ENCODE measurements at regions not wholly inside any gene's neighbourhood (a gene's known extent, or its start where the extent isn't known, plus 50 kb on each side); places are given as distances from the start of the nearest gene placed in this dataset.

- ATAC-seq (no peak), DNase-seq (no peak), FAIRE-seq (no peak)
- no peak overlapping the region for H3K4me3 ChIP-seq
- intact Hi-C loops (cut with DNase I): no loop called here
- WGBS, 2 donors: 78 to 80% methylated on average over 4 of the region's 4 CpGs
- H3K4me1 ChIP-seq: no peaks in the 10 kb centered on the region
- no peaks in the 10 kb centered on the region for H3K36me3 ChIP-seq
- TF ChIP-seq CTCF (IDR thresholded peaks at IDR 0.05): no peak
- peaks cover 0 to 6% (median 0%) of the 10 kb centered on the region in 4 donors for H3K27me3 ChIP-seq
- no peaks in the 10 kb centered on the region for H3K9me3 ChIP-seq
- no peak overlapping the region for H3K27ac ChIP-seq
Measured at GRCh38 chrX:7568597-7568996, 274.4 kb upstream of the VCX start.

- no peak overlapping the region for H3K27ac ChIP-seq
- H3K9me3 ChIP-seq: no peaks in the 10 kb centered on the region
- peaks cover 0 to 6% (median 0%) of the 10 kb centered on the region in 4 donors for H3K27me3 ChIP-seq
- no peak for TF ChIP-seq CTCF (IDR thresholded peaks at IDR 0.05)
- H3K4me1 ChIP-seq: no peaks in the 10 kb centered on the region
- H3K4me3 ChIP-seq: no peak overlapping the region
- intact Hi-C loops (cut with DNase I): no loop called here
- ATAC-seq: no peak
- no peaks in the 10 kb centered on the region for H3K36me3 ChIP-seq
- no peak for DNase-seq
- WGBS, 2 donors: 27 to 28% methylated on average over 3 of the region's 3 CpGs
- FAIRE-seq: no peak
Measured at GRCh38 chrX:7568130-7568529, 274.8 kb upstream of the VCX start.

GRCh38 chrX:7552760-7553159 lies 290.2 kb upstream of the VCX start:
- ATAC-seq (no peak), FAIRE-seq (no peak), DNase-seq (no peak)
- Histone ChIP-seq H3K27me3 (no peaks in the 10 kb centered on the region), H3K4me3 (no peak overlapping the region), H3K36me3 (no peaks in the 10 kb centered on the region), H3K27ac (no peak overlapping the region), H3K9me3 (no peaks in the 10 kb centered on the region), H3K4me1 (no peaks in the 10 kb centered on the region)
- intact Hi-C loops (cut with DNase I): no loop called here
- WGBS, 2 donors: 38 to 41% methylated on average over 2 of the region's 2 CpGs
- TF ChIP-seq CTCF (IDR thresholded peaks at IDR 0.05): no peak

GRCh38 chrX:7546551-7547080 lies 296.4 kb upstream of the VCX start:
- H3K4me1 ChIP-seq: no peaks in the 10 kb centered on the region
- no peaks in the 10 kb centered on the region for H3K36me3 ChIP-seq
- WGBS, 2 donors: 84 to 88% methylated on average over 17 of the region's 17 CpGs
- H3K4me3 ChIP-seq: no peak overlapping the region
- ATAC-seq (no peak), FAIRE-seq (no peak), DNase-seq (peak in 1 of 6 donors; percentile 28)
- H3K27me3 ChIP-seq: no peaks in the 10 kb centered on the region
- no peaks in the 10 kb centered on the region for H3K9me3 ChIP-seq
- H3K27ac ChIP-seq: no peak overlapping the region
- no peak for TF ChIP-seq CTCF (IDR thresholded peaks at IDR 0.05)
- intact Hi-C loops (cut with DNase I): no loop called here

- H3K36me3 ChIP-seq: no peaks in the 10 kb centered on the region
- no peak overlapping the region for H3K4me3 ChIP-seq
- 69 to 81% methylated on average over 1 of the region's 1 CpG for WGBS, 2 donors
- no peaks in the 10 kb centered on the region for H3K9me3 ChIP-seq
- no peak for ATAC-seq
- no peaks in the 10 kb centered on the region for H3K27me3 ChIP-seq
- FAIRE-seq: no peak
- no peak overlapping the region for H3K27ac ChIP-seq
- intact Hi-C loops (cut with DNase I): no loop called here
- no peak for DNase-seq
- no peaks in the 10 kb centered on the region for H3K4me1 ChIP-seq
- no peak for TF ChIP-seq CTCF (IDR thresholded peaks at IDR 0.05)
Measured at GRCh38 chrX:7545564-7545963, 297.4 kb upstream of the VCX start.
